Gastroesophageal sphincter (tissue), 3 donors: ENCODE measurements at regions not wholly inside any gene's neighbourhood (a gene's known extent, or its start where the extent isn't known, plus 50 kb on each side); places are given as distances from the start of the nearest gene placed in this dataset.

Source experiments
- EP300 ChIP-seq: sonication (generic); formaldehyde crosslinking; IDR thresholded peaks from one replicate; pipeline ENCODE4 v1.6.1; 2017; ENCODE audit warnings: antibody characterized with exemption, mild to moderate bottlenecking
- POLR2A ChIP-seq, 2 donors: fragments of 450-650 bp; IDR thresholded peaks; one replicate each; pipeline ENCODE4 v1.6.1; 2017; ENCODE audit warnings: antibody characterized with exemption in 2 of 2, mild to moderate bottlenecking in 2 of 2, moderate library complexity in 1 of 2
- POLR2AphosphoS5 ChIP-seq: sonication (generic); formaldehyde crosslinking; IDR thresholded peaks from one replicate; pipeline ENCODE4 v1.6.1; 2017; ENCODE audit warnings: antibody characterized with exemption
- TF ChIP-seq, protein P1 (sequence below), 4 experiments: fragments of 200-600 bp in 2 of 4; fragments of 450-650 bp in 2 of 4; sonication (generic) in 1 of 4; IDR thresholded peaks; one replicate each; pipeline ENCODE4 v1.5.1; 2017 to 2019; ENCODE audit warnings: antibody characterized with exemption in 4 of 4, mild to moderate bottlenecking in 2 of 4, moderate library complexity in 2 of 4

DNA sequence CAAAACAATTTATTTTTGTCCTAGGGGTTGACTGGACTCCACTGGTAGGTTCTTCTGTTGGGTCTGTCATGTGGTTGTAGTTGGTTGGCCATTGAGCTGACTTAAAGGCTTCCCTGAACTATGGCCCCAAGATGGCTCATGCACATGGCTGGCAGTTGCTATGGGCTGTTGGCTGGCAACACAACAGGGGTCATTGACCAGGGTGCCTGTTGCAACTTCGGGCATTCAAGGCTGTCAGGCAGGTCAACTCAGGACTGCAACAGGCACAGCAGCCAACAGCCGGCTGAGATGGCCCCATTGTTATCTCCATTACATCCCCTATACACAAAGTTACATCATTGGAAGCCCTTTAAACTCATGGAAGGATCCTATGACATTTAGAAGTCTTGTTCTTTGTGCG, 109.7 kb upstream of the CPEB2 start:
- TF ChIP-seq, protein P1, sequence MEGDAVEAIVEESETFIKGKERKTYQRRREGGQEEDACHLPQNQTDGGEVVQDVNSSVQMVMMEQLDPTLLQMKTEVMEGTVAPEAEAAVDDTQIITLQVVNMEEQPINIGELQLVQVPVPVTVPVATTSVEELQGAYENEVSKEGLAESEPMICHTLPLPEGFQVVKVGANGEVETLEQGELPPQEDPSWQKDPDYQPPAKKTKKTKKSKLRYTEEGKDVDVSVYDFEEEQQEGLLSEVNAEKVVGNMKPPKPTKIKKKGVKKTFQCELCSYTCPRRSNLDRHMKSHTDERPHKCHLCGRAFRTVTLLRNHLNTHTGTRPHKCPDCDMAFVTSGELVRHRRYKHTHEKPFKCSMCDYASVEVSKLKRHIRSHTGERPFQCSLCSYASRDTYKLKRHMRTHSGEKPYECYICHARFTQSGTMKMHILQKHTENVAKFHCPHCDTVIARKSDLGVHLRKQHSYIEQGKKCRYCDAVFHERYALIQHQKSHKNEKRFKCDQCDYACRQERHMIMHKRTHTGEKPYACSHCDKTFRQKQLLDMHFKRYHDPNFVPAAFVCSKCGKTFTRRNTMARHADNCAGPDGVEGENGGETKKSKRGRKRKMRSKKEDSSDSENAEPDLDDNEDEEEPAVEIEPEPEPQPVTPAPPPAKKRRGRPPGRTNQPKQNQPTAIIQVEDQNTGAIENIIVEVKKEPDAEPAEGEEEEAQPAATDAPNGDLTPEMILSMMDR (IDR thresholded peaks at IDR 0.05): no peak
- TF ChIP-seq POLR2AphosphoS5 (no peak), POLR2A (IDR thresholded peaks at IDR 0.05) (no peak), EP300 (no peak)
